H1 (cell line): ENCODE measurements at regions not wholly inside any gene's neighbourhood (a gene's known extent, or its start where the extent isn't known, plus 50 kb on each side); places are given as distances from the start of the nearest gene placed in this dataset.
A peak's percentile ranks its signal among the peaks of the same experiment; 100 is the strongest.

Experiments
- CTCF ChIA-PET: fragments of 300-600 bp; sonication (Branson Sonifier 250); formaldehyde crosslinking; loops from one replicate; lab custom pipeline; 2021; ENCODE audit not compliant: partially characterized antibody; lab: Charles Lee
- POLR2A ChIA-PET: fragments of 300-600 bp; sonication (Branson Sonifier 250); formaldehyde crosslinking; loops from one replicate; lab custom pipeline; 2021; ENCODE audit warnings: inconsistent platforms; ENCODE audit not compliant: partially characterized antibody; lab: Charles Lee
- DNase-seq, 2 experiments: peaks; one replicate each; pipeline versions ENCODE4 v3.0.0 to v3.0.0-alpha.2; 2010 to 2022; ENCODE audit warnings: low spot score in 2 of 2, low read depth in 1 of 2, mixed read lengths in 1 of 2
- FAIRE-seq: peaks from 2 replicates; lab custom pipeline; 2011; peaks lifted over from hg19 to GRCh38; lab: Jason Lieb, UNC
- H2AFZ ChIP-seq: 2 replicates; pipeline ENCODE4 v1.8.1; 2012; ENCODE audit warnings: low read length, inconsistent platforms
- H2AK5ac ChIP-seq: 2 replicates; pipeline ENCODE4 v1.6.1; 2013; ENCODE audit warnings: low read depth, low read length
- H2BK120ac ChIP-seq: replicated peaks from 2 replicates; pipeline ENCODE3; 2013; ENCODE audit warnings: low read depth, low read length, inconsistent platforms
- H2BK12ac ChIP-seq: 2 replicates; pipeline ENCODE4 v1.6.1; 2013; ENCODE audit warnings: low read depth, low read length
- H2BK15ac ChIP-seq: 2 replicates; pipeline ENCODE4 v1.6.1; 2013; ENCODE audit warnings: low read length
- H2BK20ac ChIP-seq: 2 replicates; pipeline ENCODE4 v1.6.1; 2013; ENCODE audit warnings: low read length
- H2BK5ac ChIP-seq: 2 replicates; pipeline ENCODE4 v1.6.1; 2013; ENCODE audit warnings: low read depth, low read length
- H3K14ac ChIP-seq: 2 replicates; pipeline ENCODE4 v1.6.1; 2013; ENCODE audit warnings: inconsistent platforms; ENCODE audit not compliant: insufficient read length
- H3K18ac ChIP-seq: 2 replicates; pipeline ENCODE4 v1.6.1; 2013; ENCODE audit warnings: low read length; ENCODE audit errors: extremely low read depth
- H3K23ac ChIP-seq: 2 replicates; pipeline ENCODE4 v1.6.1; 2013; ENCODE audit warnings: inconsistent platforms; ENCODE audit not compliant: insufficient read length
- H3K23me2 ChIP-seq: 2 replicates; pipeline ENCODE4 v1.6.1; 2013; ENCODE audit warnings: low read depth, low read length
- H3K27ac ChIP-seq: 2 replicates; pipeline ENCODE4 v1.6.1; 2011; ENCODE audit warnings: low read depth, low read length, inconsistent platforms
- H3K27me3 ChIP-seq, 4 experiments: replicated peaks in 1 of 4; 1 replicate in 1 of 4; 2 replicates in 3 of 4; pipeline versions ENCODE4 v1.6.1 to v1.8.1; 2011 to 2013; ENCODE audit warnings: low read length in 3 of 4, mild to moderate bottlenecking in 3 of 4, inconsistent platforms in 2 of 4, mixed read lengths in 2 of 4, moderate library complexity in 1 of 4; ENCODE audit not compliant: control insufficient read depth in 3 of 4, insufficient read depth in 3 of 4; ENCODE audit errors: extremely low read depth in 1 of 4
- H3K36me3 ChIP-seq, 4 experiments: 2 replicates each; pipeline versions ENCODE4 v1.6.1 to v1.8.1; 2011 to 2013; ENCODE audit warnings: mild to moderate bottlenecking in 4 of 4, low read length in 3 of 4, moderate library complexity in 2 of 4, control low read depth in 1 of 4, inconsistent platforms in 1 of 4; ENCODE audit not compliant: insufficient read depth in 4 of 4, control insufficient read depth in 2 of 4
- H3K4ac ChIP-seq: replicated peaks from 2 replicates; pipeline ENCODE3; 2013; ENCODE audit warnings: low read length, low read depth, mixed read lengths, inconsistent platforms; ENCODE audit not compliant: insufficient read length
- H3K4me1 ChIP-seq, 4 experiments: replicated peaks in 1 of 4; 1 replicate in 1 of 4; 2 replicates in 3 of 4; pipeline versions ENCODE4 v1.6.1 to v1.8.1; 2011 to 2013; ENCODE audit warnings: low read length in 3 of 4, inconsistent platforms in 2 of 4, mixed read lengths in 1 of 4; ENCODE audit not compliant: insufficient read depth in 4 of 4, control insufficient read depth in 3 of 4
- H3K4me2 ChIP-seq, 2 experiments: 2 replicates each; pipeline versions ENCODE4 v1.6.1 to v1.8.1; 2011 to 2013; ENCODE audit warnings: low read depth in 2 of 2, low read length in 2 of 2, control low read depth in 1 of 2, inconsistent platforms in 1 of 2, mild to moderate bottlenecking in 1 of 2; ENCODE audit not compliant: insufficient read depth in 1 of 2
- H3K4me3 ChIP-seq, 4 experiments: fragments of 200-600, 300-600 bp in 1 of 4; sonication (generic), shearing (Covaris generic), sonication (Bioruptor Twin) in 1 of 4; 2 replicates each; pipeline versions ENCODE4 v1.5.1 to v1.8.1; 2011 to 2016; ENCODE audit warnings: low read length in 4 of 4, low read depth in 3 of 4, control low read depth in 2 of 4, inconsistent platforms in 2 of 4, mild to moderate bottlenecking in 2 of 4, mixed read lengths in 1 of 4, moderate library complexity in 1 of 4; ENCODE audit not compliant: insufficient read depth in 2 of 4; ENCODE audit errors: extremely low read depth in 1 of 4
- H3K56ac ChIP-seq: replicated peaks from 2 replicates; pipeline ENCODE3; 2013; ENCODE audit warnings: low read depth, mild to moderate bottlenecking, mixed read lengths, low read length, inconsistent platforms; ENCODE audit not compliant: insufficient read length
- H3K79me1 ChIP-seq: 2 replicates; pipeline ENCODE4 v1.6.1; 2013; ENCODE audit warnings: low read depth, low read length, control low read depth
- H3K79me2 ChIP-seq, 2 experiments: 2 replicates each; pipeline versions ENCODE4 v1.6.1 to v1.8.1; 2012 to 2013; ENCODE audit warnings: low read length in 2 of 2, mild to moderate bottlenecking in 2 of 2, inconsistent platforms in 1 of 2; ENCODE audit not compliant: insufficient read depth in 2 of 2, control insufficient read depth in 1 of 2
- H3K9ac ChIP-seq, 4 experiments: replicated peaks in 1 of 4; 1 replicate in 1 of 4; 2 replicates in 3 of 4; pipeline versions ENCODE4 v1.6.1 to v1.8.1; 2011 to 2013; ENCODE audit warnings: low read depth in 3 of 4, low read length in 3 of 4, control low read depth in 2 of 4, mild to moderate bottlenecking in 2 of 4, moderate library complexity in 2 of 4, inconsistent platforms in 1 of 4; ENCODE audit errors: extremely low read depth in 1 of 4
- H3K9me3 ChIP-seq, 2 experiments: 2 replicates each; pipeline versions ENCODE4 v1.6.1 to v1.8.1; 2012 to 2013; ENCODE audit warnings: mild to moderate bottlenecking in 2 of 2, moderate library complexity in 2 of 2, control low read depth in 1 of 2, inconsistent platforms in 1 of 2, low read depth in 1 of 2, low read length in 1 of 2, mixed read lengths in 1 of 2; ENCODE audit not compliant: insufficient read depth in 2 of 2
- H4K20me1 ChIP-seq, 2 experiments: replicated peaks in 1 of 2; 2 replicates each; pipeline versions ENCODE3 to v1.8.1; 2011 to 2013; ENCODE audit warnings: inconsistent platforms in 2 of 2, low read length in 2 of 2, mild to moderate bottlenecking in 1 of 2; ENCODE audit not compliant: insufficient read depth in 2 of 2, control insufficient read depth in 1 of 2
- H4K5ac ChIP-seq: 2 replicates; pipeline ENCODE4 v1.6.1; 2013; ENCODE audit warnings: low read length, low read depth, mixed read lengths, inconsistent platforms; ENCODE audit not compliant: insufficient read length
- H4K8ac ChIP-seq: 2 replicates; pipeline ENCODE4 v1.8.0; 2013; ENCODE audit warnings: mild to moderate bottlenecking, moderate library complexity, low read length, inconsistent platforms; ENCODE audit not compliant: insufficient read depth; ENCODE audit errors: extremely low read depth
- H4K91ac ChIP-seq: replicated peaks from 2 replicates; pipeline ENCODE3; 2013; ENCODE audit warnings: low read length, mixed read lengths, inconsistent platforms; ENCODE audit not compliant: insufficient read length
- ATF2 ChIP-seq: IDR thresholded peaks from 2 replicates; pipeline ENCODE4 v1.6.1; 2012; ENCODE audit warnings: low read length, inconsistent platforms
- CREB1 ChIP-seq: IDR thresholded peaks from 2 replicates; pipeline ENCODE4 v1.6.1; 2012; ENCODE audit warnings: inconsistent platforms
- E2F6 ChIP-seq: IDR thresholded peaks from 2 replicates; pipeline ENCODE4 v1.6.1; 2012; ENCODE audit warnings: inconsistent platforms
- EP300 ChIP-seq, 2 experiments: IDR thresholded peaks; 1 replicate in 1 of 2; 2 replicates in 1 of 2; pipeline ENCODE4 v1.6.1; 2011 to 2012; ENCODE audit warnings: low read depth in 2 of 2, low read length in 2 of 2, mild to moderate bottlenecking in 2 of 2, borderline replicate concordance in 1 of 2, inconsistent platforms in 1 of 2, moderate library complexity in 1 of 2
- JUND ChIP-seq: IDR thresholded peaks from 2 replicates; pipeline ENCODE4 v1.6.1; 2011; ENCODE audit warnings: mild to moderate bottlenecking, improper control_type of control experiment, low read length
- KDM4A ChIP-seq: IDR thresholded peaks from one replicate; pipeline ENCODE4 v1.7.1; 2012; ENCODE audit warnings: low read depth, mild to moderate bottlenecking, moderate library complexity, low read length, inconsistent platforms; ENCODE audit not compliant: severe bottlenecking
- NRF1 ChIP-seq: IDR thresholded peaks from 2 replicates; pipeline ENCODE4 v1.6.1; 2011; ENCODE audit warnings: mild to moderate bottlenecking, low read depth, low read length, improper control_type of control experiment
- RBBP5 ChIP-seq: IDR thresholded peaks from 2 replicates; pipeline ENCODE4 v1.7.1; 2012; ENCODE audit warnings: low read depth, mild to moderate bottlenecking, inconsistent platforms, low read length, moderate library complexity, borderline replicate concordance
- RNF2 ChIP-seq: fragments of 200-900, 300-1000 bp; sonication (generic); IDR thresholded peaks from 2 replicates; pipeline ENCODE4 v1.7.1; 2016; ENCODE audit warnings: borderline replicate concordance, low read depth, mild to moderate bottlenecking, antibody characterized with exemption, low read length; ENCODE audit not compliant: poor library complexity, severe bottlenecking; ENCODE audit errors: missing control alignments
- SP4 ChIP-seq: IDR thresholded peaks from 2 replicates; pipeline ENCODE4 v1.6.1; 2012; ENCODE audit warnings: low read length, inconsistent platforms
- SUZ12 ChIP-seq: fragments of 200-600 bp; sonication (generic); IDR thresholded peaks from 2 replicates; pipeline ENCODE4 v1.6.1; 2012; ENCODE audit warnings: mild to moderate bottlenecking, inconsistent platforms, low read length, moderate library complexity, mixed read lengths
- TBP ChIP-seq: IDR thresholded peaks from 2 replicates; pipeline ENCODE4 v1.6.1; 2011; ENCODE audit warnings: low read depth, low read length, improper control_type of control experiment
- TEAD4 ChIP-seq: IDR thresholded peaks from 2 replicates; pipeline ENCODE4 v1.6.1; 2012; ENCODE audit warnings: low read depth, low read length, inconsistent platforms, mixed read lengths
- WGBS, 2 experiments: shearing (Covaris generic) in 1 of 2; methylation state at CpG; one replicate each; pipeline versions ENCODE4 v1.1.6 to v1.1.7; 2013 to 2015; ENCODE audit warnings: low lambda C conversion rate in 2 of 2, mixed read lengths in 2 of 2, inconsistent platforms in 1 of 2, low coverage in 1 of 2, missing lambda C conversion rate in 1 of 2; ENCODE audit not compliant: insufficient replicate concordance in 2 of 2, insufficient coverage in 1 of 2, insufficient read length in 1 of 2; ENCODE audit errors: extremely low coverage in 1 of 2, missing lambda C conversion rate in 1 of 2; 5-methylcytosine and 5-hydroxymethylcytosine counted together

- Histone ChIP-seq H2BK5ac (no peak overlapping the region), H3K79me2 (no peaks in the 10 kb centered on the region), H4K20me1 (no peaks in the 10 kb centered on the region), H2BK15ac (no peak overlapping the region), H2AK5ac (no peak overlapping the region), H3K79me1 (no peaks in the 10 kb centered on the region), H3K18ac (no peak overlapping the region), H3K9ac (no peak overlapping the region), H3K4me1 (no peaks in the 10 kb centered on the region), H2BK12ac (no peak overlapping the region), H3K36me3 (no peaks in the 10 kb centered on the region), H3K27ac (no peak overlapping the region), H4K8ac (no peak overlapping the region), H4K91ac (no peak overlapping the region), H2AFZ (peak overlapping the region; percentile 73; the same call in 1 of the 2 replicates), H3K23me2 (no peaks in the 10 kb centered on the region), H2BK20ac (no peak overlapping the region), H3K9me3 (no peaks in the 10 kb centered on the region), H3K4ac (no peak overlapping the region), H3K23ac (no peak overlapping the region), H3K56ac (no peak overlapping the region), H2BK120ac (no peak overlapping the region), H3K27me3 (no peaks in the 10 kb centered on the region), H4K5ac (no peak overlapping the region), H3K4me2 (no peak overlapping the region), H3K4me3 (no peak overlapping the region), H3K14ac (no peak overlapping the region)
- FAIRE-seq, result no peak
- WGBS, 2 experiments, result 86% methylated on average over 3 of the region's 3 CpGs; no CpG with 5 or more reads in 1 of the 2 experiments
- POLR2A ChIA-PET, result no interaction called here
- DNase-seq, result no peak
- CTCF ChIA-PET, result no interaction called here
- TF ChIP-seq CREB1 (no peak), KDM4A (no peak), JUND (no peak), ATF2 (no peak), NRF1 (no peak), RBBP5 (no peak), TEAD4 (no peak), E2F6 (no peak), RNF2 (no peak), EP300 (IDR thresholded peaks at IDR 0.05; ENCODE audit: borderline replicate concordance in 1 of 2, low read depth in 2 of 2, low read length in 2 of 2) (no peak), SUZ12 (no peak), TBP (no peak), SP4 (no peak)
These were observed 71.5 kb upstream of the SLC13A1 start for GRCh38 chr7:123271231-123271630.
